Chondrocyte (in vitro differentiated cells): ENCODE measurements at regions not wholly inside any gene's neighbourhood (a gene's known extent, or its start where the extent isn't known, plus 50 kb on each side); places are given as distances from the start of the nearest gene placed in this dataset.

ENCODE experiments used
- DNase-seq: peaks from one replicate; pipeline ENCODE4 v3.0.0; 2021; ENCODE audit warnings: mixed read lengths, low spot score
- H3K27ac Mint-ChIP-seq: one replicate; pipeline ENCODE4 v1.8.0; 2021; ENCODE audit warnings: mild to moderate bottlenecking, moderate library complexity, mixed read lengths; ENCODE audit not compliant: unreplicated experiment
- H3K27me3 Mint-ChIP-seq: 2 replicates; pipeline ENCODE4 v1.8.0; 2021; ENCODE audit warnings: low read depth, mixed read lengths
- H3K36me3 Mint-ChIP-seq: 2 replicates; pipeline ENCODE4 v1.8.0; 2021; ENCODE audit warnings: low read depth, mixed read lengths
- H3K4me1 Mint-ChIP-seq: 2 replicates; pipeline ENCODE4 v1.8.0; 2021; ENCODE audit warnings: low read depth, mild to moderate bottlenecking, mixed read lengths
- H3K4me3 Mint-ChIP-seq: one replicate; pipeline ENCODE4 v1.8.0; 2021; ENCODE audit warnings: mild to moderate bottlenecking, moderate library complexity, mixed read lengths; ENCODE audit not compliant: unreplicated experiment
- H3K9me3 Mint-ChIP-seq: 2 replicates; pipeline ENCODE4 v1.8.0; 2021; ENCODE audit warnings: low read depth, mixed read lengths
- TF ChIP-seq, protein P1 (sequence below): fragments of 200-600 bp; sonication (generic); IDR thresholded peaks from 2 replicates; pipeline ENCODE4 v1.5.0; 2021; ENCODE audit warnings: antibody characterized with exemption, mild to moderate bottlenecking, moderate library complexity

DNA sequence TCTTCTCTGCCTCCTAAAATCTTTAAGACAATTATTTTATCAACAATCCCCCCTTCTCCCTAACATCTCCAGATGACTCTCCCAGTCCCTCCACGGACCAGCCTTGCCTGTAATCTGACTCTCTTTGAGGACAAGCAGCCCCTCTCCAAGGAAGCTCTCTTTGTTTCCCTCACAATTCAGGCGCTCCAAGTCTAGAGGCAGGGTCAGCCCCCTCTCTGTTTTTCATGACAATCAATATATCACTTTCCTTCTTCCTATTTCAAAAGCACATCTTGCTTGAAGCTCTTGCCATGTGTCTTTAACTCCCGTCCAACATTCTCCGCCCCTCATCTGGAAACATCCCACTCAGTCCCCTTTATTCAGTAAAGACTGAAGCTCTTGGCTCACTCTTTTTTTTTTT is 393.4 kb upstream of the SULF2 start:
- Mint-ChIP-seq H3K4me3 (no peak overlapping the region), H3K27ac (no peak overlapping the region), H3K36me3 (no peaks in the 10 kb centered on the region), H3K9me3 (peaks cover 3% of the 10 kb centered on the region), H3K27me3 (peaks cover 15% of the 10 kb centered on the region), H3K4me1 (peaks cover 31% of the 10 kb centered on the region)
- TF ChIP-seq, protein P1, sequence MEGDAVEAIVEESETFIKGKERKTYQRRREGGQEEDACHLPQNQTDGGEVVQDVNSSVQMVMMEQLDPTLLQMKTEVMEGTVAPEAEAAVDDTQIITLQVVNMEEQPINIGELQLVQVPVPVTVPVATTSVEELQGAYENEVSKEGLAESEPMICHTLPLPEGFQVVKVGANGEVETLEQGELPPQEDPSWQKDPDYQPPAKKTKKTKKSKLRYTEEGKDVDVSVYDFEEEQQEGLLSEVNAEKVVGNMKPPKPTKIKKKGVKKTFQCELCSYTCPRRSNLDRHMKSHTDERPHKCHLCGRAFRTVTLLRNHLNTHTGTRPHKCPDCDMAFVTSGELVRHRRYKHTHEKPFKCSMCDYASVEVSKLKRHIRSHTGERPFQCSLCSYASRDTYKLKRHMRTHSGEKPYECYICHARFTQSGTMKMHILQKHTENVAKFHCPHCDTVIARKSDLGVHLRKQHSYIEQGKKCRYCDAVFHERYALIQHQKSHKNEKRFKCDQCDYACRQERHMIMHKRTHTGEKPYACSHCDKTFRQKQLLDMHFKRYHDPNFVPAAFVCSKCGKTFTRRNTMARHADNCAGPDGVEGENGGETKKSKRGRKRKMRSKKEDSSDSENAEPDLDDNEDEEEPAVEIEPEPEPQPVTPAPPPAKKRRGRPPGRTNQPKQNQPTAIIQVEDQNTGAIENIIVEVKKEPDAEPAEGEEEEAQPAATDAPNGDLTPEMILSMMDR, result no peak
- DNase-seq, result no peak

DNA sequence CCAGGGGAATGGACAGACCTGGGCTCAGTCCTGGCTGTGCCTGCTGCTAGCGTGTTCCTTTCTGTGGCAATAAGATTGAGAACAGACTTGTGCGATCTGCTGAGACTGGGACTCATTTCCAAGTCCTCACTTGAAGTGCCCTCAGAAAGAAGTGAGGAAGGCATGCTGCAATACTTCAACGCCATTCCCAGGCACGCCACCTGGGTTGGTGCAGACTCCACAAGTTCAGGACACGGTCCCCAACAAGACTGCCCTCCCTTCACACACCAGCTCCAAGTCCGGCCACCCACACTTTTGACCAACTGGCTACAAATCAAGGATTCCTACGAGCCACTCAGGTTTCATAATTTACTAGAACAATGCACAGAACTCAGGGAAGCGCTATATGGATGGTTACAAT is 391.8 kb upstream of the SULF2 start:
- Mint-ChIP-seq H3K27me3 (peaks cover 19% of the 10 kb centered on the region), H3K36me3 (peaks cover 2% of the 10 kb centered on the region), H3K4me3 (no peak overlapping the region), H3K27ac (no peak overlapping the region), H3K9me3 (peaks cover 6% of the 10 kb centered on the region), H3K4me1 (peaks cover 27% of the 10 kb centered on the region)
- DNase-seq, result no peak
- TF ChIP-seq, protein P1, result no peak

DNA sequence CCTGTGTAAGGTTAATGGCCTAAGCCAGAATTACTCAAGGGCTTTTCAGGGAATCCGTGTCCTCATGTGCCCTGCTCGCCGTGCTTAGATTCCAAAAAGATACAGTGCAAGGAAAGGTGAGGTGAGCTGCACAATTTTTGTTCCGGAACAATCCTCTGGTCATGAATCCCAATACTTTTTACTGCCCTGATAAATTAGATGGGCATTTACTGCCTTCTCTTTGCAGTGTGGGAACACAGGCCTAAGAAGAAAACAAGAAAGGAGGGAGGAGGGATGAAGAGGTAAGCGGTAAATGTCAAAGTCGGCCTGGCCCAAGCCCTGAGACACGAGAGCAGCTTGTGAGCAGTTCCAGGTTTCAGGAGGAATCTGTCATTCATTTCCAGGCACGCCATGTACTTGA is 390.9 kb upstream of the SULF2 start:
- no peak for DNase-seq
- no peak overlapping the region for H3K27ac Mint-ChIP-seq
- peaks cover 2% of the 10 kb centered on the region for H3K36me3 Mint-ChIP-seq
- H3K27me3 Mint-ChIP-seq, result peaks cover 29% of the 10 kb centered on the region
- TF ChIP-seq, protein P1, result no peak
- H3K4me1 Mint-ChIP-seq, result peaks cover 19% of the 10 kb centered on the region
- H3K4me3 Mint-ChIP-seq, result no peak overlapping the region
- H3K9me3 Mint-ChIP-seq, result peaks cover 6% of the 10 kb centered on the region

DNA sequence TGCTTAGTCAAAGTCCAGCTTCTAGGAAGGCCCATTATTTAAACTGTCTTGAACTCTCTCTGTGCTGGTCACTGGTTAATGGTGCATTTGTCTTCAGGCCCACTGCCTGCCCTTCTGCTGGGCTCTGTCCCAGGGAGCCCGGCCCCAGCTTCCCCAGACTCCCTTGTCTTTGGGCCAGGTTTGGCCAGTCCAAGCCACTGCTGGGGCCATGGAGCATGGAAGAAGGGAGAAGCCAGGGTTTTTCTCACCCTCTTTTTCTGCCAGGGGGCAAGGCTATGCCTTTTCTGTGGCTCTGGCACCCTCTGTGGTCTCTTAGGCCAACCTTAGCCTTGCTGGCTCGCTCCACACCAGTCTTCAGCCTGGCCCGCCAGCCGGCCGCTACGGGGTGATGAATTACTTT is 390.0 kb upstream of the SULF2 start:
- H3K4me3 Mint-ChIP-seq, result no peak overlapping the region
- no peak for DNase-seq
- H3K9me3 Mint-ChIP-seq, result peaks cover 6% of the 10 kb centered on the region
- peaks cover 2% of the 10 kb centered on the region for H3K36me3 Mint-ChIP-seq
- TF ChIP-seq, protein P1, result no peak
- H3K27ac Mint-ChIP-seq, result no peak overlapping the region
- peaks cover 11% of the 10 kb centered on the region for H3K4me1 Mint-ChIP-seq
- peaks cover 36% of the 10 kb centered on the region for H3K27me3 Mint-ChIP-seq

DNA sequence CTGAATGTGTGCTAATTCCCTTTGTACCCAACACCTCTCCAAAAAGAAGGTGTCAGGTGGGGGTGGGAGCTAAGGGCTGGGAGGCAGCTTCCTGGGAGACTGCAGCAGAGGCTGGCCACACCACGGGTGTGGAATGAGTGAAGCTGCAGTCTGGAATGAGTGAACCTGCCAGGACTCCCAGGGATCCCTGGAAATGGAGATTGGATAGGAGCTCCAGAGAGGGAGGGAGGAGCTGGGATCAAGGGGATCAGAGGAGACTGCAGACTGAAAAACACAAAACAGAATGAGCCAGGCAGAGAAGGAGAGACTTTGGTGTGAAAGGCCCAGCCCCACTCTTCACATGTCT is 387.0 kb upstream of the SULF2 start:
- peaks cover 6% of the 10 kb centered on the region for H3K9me3 Mint-ChIP-seq
- H3K27ac Mint-ChIP-seq, result no peak overlapping the region
- H3K27me3 Mint-ChIP-seq, result peaks cover 56% of the 10 kb centered on the region
- no peak for DNase-seq
- no peaks in the 10 kb centered on the region for H3K4me1 Mint-ChIP-seq
- TF ChIP-seq, protein P1, result no peak
- H3K36me3 Mint-ChIP-seq, result peaks cover 2% of the 10 kb centered on the region
- H3K4me3 Mint-ChIP-seq, result no peak overlapping the region
